ENCODE measurements at regions not wholly inside any gene's neighbourhood (a gene's known extent, or its start where the extent isn't known, plus 50 kb on each side); places are given as distances from the start of the nearest gene placed in this dataset.
"Not testable (repeated sequence)": the region's sequence is repeated elsewhere in the genome, so short reads cannot be mapped to it uniquely, and the experiment has no call there.

- DNase-seq (ENCODE audit: low spot score): no peak
- Mint-ChIP-seq H3K36me3 (ENCODE audit: low read depth) (no peaks in the 10 kb centered on the region), H3K27me3 (ENCODE audit: low read depth) (no peaks in the 10 kb centered on the region), H3K27ac (ENCODE audit: unreplicated experiment) (no peak overlapping the region), H3K9me3 (ENCODE audit: low read depth) (peaks cover 4% of the 10 kb centered on the region), H3K4me3 (ENCODE audit: unreplicated experiment) (no peak overlapping the region), H3K4me1 (ENCODE audit: low read depth) (peaks cover 14% of the 10 kb centered on the region)
- no peak for TF ChIP-seq CTCF (IDR thresholded peaks at IDR 0.05)
These were observed 597.5 kb downstream of the REEP3 start for GRCh38 chr10:64118736-64119135.

GRCh38 chr10:64120301-64120980 lies 599.2 kb downstream of the REEP3 start:
- not testable (repeated sequence) for H3K4me1 Mint-ChIP-seq (ENCODE audit: low read depth); DNase-seq (ENCODE audit: low spot score); H3K27ac Mint-ChIP-seq (ENCODE audit: unreplicated experiment); H3K9me3 Mint-ChIP-seq (ENCODE audit: low read depth); H3K36me3 Mint-ChIP-seq (ENCODE audit: low read depth); H3K4me3 Mint-ChIP-seq (ENCODE audit: unreplicated experiment); H3K27me3 Mint-ChIP-seq (ENCODE audit: low read depth)

- DNase-seq (ENCODE audit: low spot score): no peak
- Mint-ChIP-seq H3K4me1 (ENCODE audit: low read depth) (no peaks in the 10 kb centered on the region), H3K27ac (ENCODE audit: unreplicated experiment) (no peak overlapping the region), H3K36me3 (ENCODE audit: low read depth) (no peaks in the 10 kb centered on the region), H3K9me3 (ENCODE audit: low read depth) (peaks cover 5% of the 10 kb centered on the region), H3K27me3 (ENCODE audit: low read depth) (peaks cover 2% of the 10 kb centered on the region), H3K4me3 (ENCODE audit: unreplicated experiment) (no peak overlapping the region)
- no peak for TF ChIP-seq CTCF (IDR thresholded peaks at IDR 0.05)
These were observed 609.0 kb downstream of the REEP3 start for GRCh38 chr10:64130152-64130551.

GRCh38 chr10:64134676-64135075 lies 613.5 kb downstream of the REEP3 start:
- peaks cover 7% of the 10 kb centered on the region for H3K27me3 Mint-ChIP-seq (ENCODE audit: low read depth)
- H3K36me3 Mint-ChIP-seq (ENCODE audit: low read depth): no peaks in the 10 kb centered on the region
- H3K4me1 Mint-ChIP-seq (ENCODE audit: low read depth): no peaks in the 10 kb centered on the region

GRCh38 chr10:64142395-64142794 lies 621.2 kb downstream of the REEP3 start:
- H3K4me3 Mint-ChIP-seq (ENCODE audit: unreplicated experiment): no peak overlapping the region
- TF ChIP-seq CTCF (IDR thresholded peaks at IDR 0.05): no peak
- no peaks in the 10 kb centered on the region for H3K9me3 Mint-ChIP-seq (ENCODE audit: low read depth)
- no peak for DNase-seq (ENCODE audit: low spot score)
- no peaks in the 10 kb centered on the region for H3K27me3 Mint-ChIP-seq (ENCODE audit: low read depth)
- H3K4me1 Mint-ChIP-seq (ENCODE audit: low read depth): no peaks in the 10 kb centered on the region
- no peaks in the 10 kb centered on the region for H3K36me3 Mint-ChIP-seq (ENCODE audit: low read depth)
- H3K27ac Mint-ChIP-seq (ENCODE audit: unreplicated experiment): no peak overlapping the region

More at GRCh38 chr10:64134676-64135075, 613.5 kb downstream of the REEP3 start:
- no peak for DNase-seq (ENCODE audit: low spot score)
- H3K9me3 Mint-ChIP-seq (ENCODE audit: low read depth): no peaks in the 10 kb centered on the region
- no peak for TF ChIP-seq CTCF (IDR thresholded peaks at IDR 0.05)
- no peak overlapping the region for H3K4me3 Mint-ChIP-seq (ENCODE audit: unreplicated experiment)
- no peak overlapping the region for H3K27ac Mint-ChIP-seq (ENCODE audit: unreplicated experiment)

- peaks cover 7% of the 10 kb centered on the region for H3K4me1 Mint-ChIP-seq (ENCODE audit: low read depth)
- peaks cover 4% of the 10 kb centered on the region for H3K9me3 Mint-ChIP-seq (ENCODE audit: low read depth)
- H3K27me3 Mint-ChIP-seq (ENCODE audit: low read depth): no peaks in the 10 kb centered on the region
- TF ChIP-seq CTCF (IDR thresholded peaks at IDR 0.05): no peak
- DNase-seq (ENCODE audit: low spot score): no peak
- H3K36me3 Mint-ChIP-seq (ENCODE audit: low read depth): no peaks in the 10 kb centered on the region
- no peak overlapping the region for H3K27ac Mint-ChIP-seq (ENCODE audit: unreplicated experiment)
- no peak overlapping the region for H3K4me3 Mint-ChIP-seq (ENCODE audit: unreplicated experiment)
These were observed 627.4 kb downstream of the REEP3 start for GRCh38 chr10:64148607-64149006.
